HG02981 (cell line): ENCODE measurements at regions not wholly inside any gene's neighbourhood (a gene's known extent, or its start where the extent isn't known, plus 50 kb on each side); places are given as distances from the start of the nearest gene placed in this dataset.

Experiments
- ATAC-seq: cut with Tn5 transposase; IDR thresholded peaks from one replicate; pipeline ENCODE4 v1.9.1; 2021; ENCODE audit warnings: mild to moderate bottlenecking, moderate library complexity; ENCODE audit not compliant: unreplicated experiment

DNA sequence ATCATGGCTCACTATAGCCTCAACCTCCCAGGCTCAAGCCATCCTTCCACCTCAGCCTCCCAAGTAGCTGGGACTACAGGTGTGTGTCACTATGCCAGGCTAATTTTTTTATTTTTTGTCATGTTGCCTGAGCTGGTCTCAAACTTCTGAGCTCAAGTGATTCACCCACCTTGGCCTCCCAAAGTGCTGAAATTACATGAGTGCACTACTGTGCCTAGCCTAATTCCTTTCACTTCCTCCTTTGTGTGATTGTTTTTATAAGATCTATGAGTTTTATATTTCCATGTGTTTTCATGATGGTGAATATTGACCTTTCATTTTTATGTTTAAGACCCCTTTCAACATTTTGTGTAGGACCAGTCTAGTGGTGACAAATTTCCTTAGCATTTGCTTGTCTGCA, 55.2 kb upstream of the IL12B start:
- ATAC-seq, result no peak

DNA sequence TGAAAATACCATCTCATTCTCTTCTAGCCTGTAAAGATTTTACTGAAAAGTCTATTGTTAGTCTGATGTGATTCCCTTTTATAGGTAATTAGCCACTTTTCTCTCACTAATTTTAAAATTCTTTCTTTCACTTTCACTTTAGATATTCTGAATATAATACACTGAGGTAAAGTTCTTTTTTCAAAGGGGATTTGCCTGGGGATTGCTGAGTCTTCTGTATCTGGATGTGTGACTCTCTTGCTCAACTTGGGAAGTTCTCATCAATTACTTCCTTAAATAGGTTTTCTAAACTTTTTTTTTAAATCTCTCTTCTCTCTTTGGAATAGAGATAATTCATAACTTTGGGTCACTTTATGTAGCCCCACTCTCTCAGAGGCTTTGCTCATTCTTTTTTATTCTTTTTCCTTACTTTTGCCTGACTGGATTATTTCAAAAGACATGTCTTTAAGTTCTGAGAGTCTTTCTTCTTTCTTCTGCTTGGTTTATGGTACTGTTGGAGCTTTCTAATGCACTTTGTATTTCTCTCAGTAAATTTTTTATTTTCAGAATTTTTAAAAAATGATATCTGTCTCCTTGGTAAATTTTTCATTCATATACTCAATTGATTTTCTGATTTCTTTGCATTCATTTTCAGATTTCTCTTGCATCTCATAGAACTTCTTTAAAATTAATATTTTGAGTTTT, 55.9 kb upstream of the IL12B start:
- no peak for ATAC-seq

GRCh38 chr5:159392871-159393270, 62.6 kb upstream of the IL12B start:
- ATAC-seq, result no peak

- ATAC-seq, result no peak
These were observed 63.6 kb upstream of the IL12B start for GRCh38 chr5:159393854-159394274.

- ATAC-seq, result no peak
These were observed 64.9 kb upstream of the IL12B start for GRCh38 chr5:159395202-159395601.

DNA sequence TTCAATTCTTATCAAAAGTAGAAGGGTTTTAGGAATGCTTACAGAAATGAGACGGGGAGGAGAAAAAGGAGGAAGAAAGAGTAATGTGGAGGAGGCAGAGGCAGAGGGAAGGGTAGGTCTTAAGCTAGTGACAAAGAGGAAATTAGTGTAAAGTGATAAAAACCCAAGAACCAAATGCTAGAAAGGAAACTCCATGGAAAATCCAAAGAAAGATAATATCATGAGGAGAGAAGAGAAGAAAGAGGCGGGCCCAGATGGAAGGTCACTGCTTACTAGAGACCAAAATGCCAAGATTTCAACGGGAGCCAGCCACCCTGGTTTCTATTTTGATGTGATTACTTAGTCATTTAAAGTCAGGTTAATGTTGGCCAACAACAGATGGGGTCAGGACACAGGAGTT, 68.6 kb upstream of the IL12B start:
- ATAC-seq, result no peak

DNA sequence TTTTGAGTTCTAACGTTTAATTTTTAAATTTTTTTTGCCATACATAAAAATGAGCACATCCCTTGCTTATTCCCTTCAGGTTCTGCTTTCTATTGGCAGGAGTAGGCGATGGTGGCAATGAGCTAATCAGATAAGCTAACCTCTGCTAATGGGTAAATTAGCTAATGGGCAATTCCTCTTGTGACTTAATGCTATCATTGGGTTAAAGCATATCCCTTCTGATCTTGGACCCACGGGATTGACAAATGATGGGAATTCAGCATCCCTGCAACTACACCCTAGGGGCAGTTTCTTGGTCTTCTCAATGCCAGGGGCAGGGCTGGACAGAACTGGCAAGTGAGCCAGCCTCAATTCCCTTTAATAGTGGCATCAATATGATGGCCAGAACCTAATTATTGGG, 70.2 kb upstream of the IL12B start:
- ATAC-seq, result no peak

DNA sequence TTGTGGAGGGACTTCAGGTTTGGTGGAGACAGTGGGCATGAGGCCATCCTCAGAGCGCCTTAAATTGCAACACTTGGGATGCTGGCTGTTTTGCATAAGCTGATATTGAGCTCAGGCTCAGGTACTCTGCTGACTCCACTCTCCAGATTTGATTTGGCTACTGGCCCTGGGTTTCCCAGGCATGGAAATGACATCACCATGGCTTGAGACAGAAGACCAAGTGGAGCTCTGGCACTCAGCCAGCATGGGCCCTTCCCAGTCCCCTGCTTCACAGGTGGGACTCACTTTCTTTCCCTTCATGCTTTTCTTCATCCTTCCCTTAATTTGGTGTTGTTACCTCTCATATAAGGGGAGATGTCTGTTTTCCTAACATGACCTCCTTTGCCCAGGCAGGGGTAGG, 72.0 kb upstream of the IL12B start:
- no peak for ATAC-seq

DNA sequence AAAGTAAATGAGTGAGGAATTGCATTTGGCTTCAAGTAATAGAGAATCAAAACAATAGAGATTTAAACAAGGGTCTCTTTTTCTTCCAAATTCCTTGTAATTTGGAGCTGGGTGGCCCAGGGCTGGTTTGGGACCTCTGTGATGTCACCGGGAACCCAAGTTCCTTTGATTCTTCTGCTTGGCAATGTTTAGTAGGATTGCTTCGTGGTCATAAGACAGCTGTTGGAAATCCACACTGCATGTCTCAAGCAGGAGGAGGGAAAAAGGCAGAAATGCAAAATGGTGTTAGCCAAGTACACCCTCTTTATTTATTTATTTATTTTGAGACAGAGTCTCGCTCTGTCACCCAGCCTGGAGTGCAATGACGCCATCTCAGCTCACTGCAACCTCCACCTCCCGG, 72.6 kb upstream of the IL12B start:
- ATAC-seq, result no peak

- no peak for ATAC-seq
These were observed 73.8 kb upstream of the IL12B start for GRCh38 chr5:159403906-159404681.

DNA sequence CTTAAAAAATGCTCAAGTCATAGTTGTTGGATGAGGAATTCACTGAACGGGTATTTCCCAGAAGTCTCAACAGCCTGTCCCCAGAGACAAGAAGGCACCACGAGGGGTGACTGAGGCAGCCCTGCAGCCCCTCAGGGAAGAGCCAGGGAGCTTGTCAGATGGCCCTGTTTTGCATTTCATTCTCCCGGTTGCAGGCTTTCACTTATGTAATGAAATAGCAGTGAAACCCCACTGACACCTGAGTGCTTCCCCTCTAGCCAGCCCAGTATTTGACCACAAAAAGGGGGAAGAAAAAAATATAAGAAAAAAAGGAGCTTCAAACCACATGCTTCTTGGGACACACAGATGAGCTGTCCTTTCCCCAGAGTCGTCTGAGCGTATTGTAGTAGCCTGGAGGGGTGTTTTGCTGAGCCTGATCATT, 75.3 kb upstream of the IL12B start:
- ATAC-seq, result peak; percentile 56

- ATAC-seq, result no peak
These were observed 76.3 kb upstream of the IL12B start for GRCh38 chr5:159406571-159406970.

- peak; percentile 61 for ATAC-seq
These were observed 79.5 kb upstream of the IL12B start for GRCh38 chr5:159409801-159410200.

DNA sequence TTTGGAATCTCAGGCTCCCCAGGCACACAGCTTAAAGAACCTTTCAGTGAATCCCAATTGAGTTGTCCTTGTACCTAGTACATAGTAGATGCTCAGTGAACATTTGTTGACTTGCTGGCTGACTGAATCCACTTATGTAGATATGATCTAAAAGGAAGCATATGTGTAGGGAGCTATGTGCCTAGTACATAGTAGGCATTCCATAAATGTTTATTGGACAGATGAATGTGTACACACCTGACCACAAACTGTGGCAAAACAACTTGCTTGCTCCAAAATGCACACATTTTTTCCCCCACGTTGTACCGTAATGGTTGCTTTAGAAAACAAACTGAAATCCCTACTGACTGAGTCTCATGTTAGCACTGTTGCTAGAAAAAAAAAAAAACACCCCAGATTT, 80.2 kb upstream of the IL12B start:
- no peak for ATAC-seq

- no peak for ATAC-seq
These were observed 80.8 kb upstream of the IL12B start for GRCh38 chr5:159411115-159411514.

GRCh38 chr5:159412284-159413046, 82.2 kb upstream of the IL12B start:
- ATAC-seq, result peak; percentile 68

- no peak for ATAC-seq
These were observed 83.7 kb upstream of the IL12B start for GRCh38 chr5:159414021-159414420.

GRCh38 chr5:159415301-159415937, 85.1 kb upstream of the IL12B start:
- no peak for ATAC-seq

DNA sequence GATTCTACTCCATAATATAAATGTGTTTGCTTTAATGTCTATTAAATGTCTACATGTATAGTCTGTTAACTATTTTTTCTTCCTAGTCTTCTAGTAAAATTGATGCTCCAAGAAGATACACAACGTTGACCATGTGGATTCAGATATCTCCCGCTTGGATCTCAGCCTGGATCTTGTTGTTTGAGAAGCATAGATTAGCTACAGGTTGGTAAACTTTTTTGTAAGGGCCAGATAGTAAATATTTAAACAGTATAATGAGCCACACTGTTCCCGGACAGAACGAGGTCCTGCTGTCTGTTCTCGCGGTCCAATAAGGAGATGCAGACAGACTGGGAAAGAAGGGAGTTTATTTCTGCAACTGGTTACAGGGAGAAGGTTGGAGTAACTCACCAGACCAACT, 86.2 kb upstream of the IL12B start:
- no peak for ATAC-seq

- no peak for ATAC-seq
These were observed 86.9 kb upstream of the IL12B start for GRCh38 chr5:159417170-159417569.

DNA sequence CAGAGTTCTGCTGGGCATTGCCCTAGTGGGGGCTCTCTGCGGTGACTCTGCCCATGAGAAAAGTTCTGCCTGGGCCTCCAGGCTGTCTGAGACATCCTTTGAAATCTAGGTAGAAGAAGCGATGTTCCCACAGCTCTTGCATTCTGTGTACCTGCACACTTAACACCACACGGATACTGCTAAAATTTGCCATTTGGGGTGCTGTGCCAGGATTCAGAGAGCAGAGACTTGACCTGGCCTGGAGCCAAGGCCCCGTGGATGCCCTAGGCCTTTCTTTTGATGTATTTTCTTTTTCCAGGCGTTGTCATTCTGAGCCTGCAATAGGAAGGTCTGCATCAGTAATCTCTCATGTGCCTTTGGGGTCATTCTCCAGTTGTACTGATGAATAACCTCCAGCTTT, 89.3 kb upstream of the IL12B start:
- no peak for ATAC-seq
